NOMO-1 treated with dmso at 0.1 percent for 144 hours (cell line): ENCODE measurements at regions not wholly inside any gene's neighbourhood (a gene's known extent, or its start where the extent isn't known, plus 50 kb on each side); places are given as distances from the start of the nearest gene placed in this dataset.
A peak's percentile ranks its signal among the peaks of the same experiment; 100 is the strongest.
"Not testable (repeated sequence)": the region's sequence is repeated elsewhere in the genome, so short reads cannot be mapped to it uniquely, and the experiment has no call there.

Experiments
- DNase-seq: peaks from one replicate; lab custom pipeline; 2025; ENCODE audit not compliant: unreplicated experiment; lab: John Stamatoyannopoulos, UW

- no peak for DNase-seq
Observed at GRCh38 chr10:2053805-2054204, 316.5 kb upstream of the ADARB2 start.

GRCh38 chr10:2051108-2051507 is 313.8 kb upstream of the ADARB2 start:
- no peak for DNase-seq

- DNase-seq: no peak
Observed at GRCh38 chr10:2049560-2049959, 312.2 kb upstream of the ADARB2 start.

GRCh38 chr10:2048337-2048973 is 311.1 kb upstream of the ADARB2 start:
- no peak for DNase-seq

GRCh38 chr10:2047679-2048078 is 310.4 kb upstream of the ADARB2 start:
- no peak for DNase-seq

GRCh38 chr10:2043379-2043778 is 306.1 kb upstream of the ADARB2 start:
- no peak for DNase-seq

- peak; percentile 3 for DNase-seq
Observed at GRCh38 chr10:2038036-2038435, 300.7 kb upstream of the ADARB2 start.

- DNase-seq: no peak
Observed at GRCh38 chr10:2037246-2037645, 299.9 kb upstream of the ADARB2 start.

GRCh38 chr10:2036209-2036608 is 298.9 kb upstream of the ADARB2 start:
- DNase-seq: no peak

- no peak for DNase-seq
Observed at GRCh38 chr10:2030046-2030445, 292.7 kb upstream of the ADARB2 start.

GRCh38 chr10:2026936-2027335 is 289.6 kb upstream of the ADARB2 start:
- DNase-seq: no peak

GRCh38 chr10:2024750-2025149 is 287.4 kb upstream of the ADARB2 start:
- DNase-seq: not testable (repeated sequence)

GRCh38 chr10:2023687-2024086 is 286.4 kb upstream of the ADARB2 start:
- no peak for DNase-seq

GRCh38 chr10:2022401-2022800 is 285.1 kb upstream of the ADARB2 start:
- no peak for DNase-seq

GRCh38 chr10:2020836-2021235 is 283.5 kb upstream of the ADARB2 start:
- DNase-seq: peak; percentile 67

GRCh38 chr10:2019803-2020202 is 282.5 kb upstream of the ADARB2 start:
- DNase-seq: no peak

GRCh38 chr10:2019281-2019680 is 282.0 kb upstream of the ADARB2 start:
- DNase-seq: no peak

- no peak for DNase-seq
Observed at GRCh38 chr10:2014541-2014940, 277.2 kb upstream of the ADARB2 start.

- no peak for DNase-seq
Observed at GRCh38 chr10:2012209-2012608, 274.9 kb upstream of the ADARB2 start.

- DNase-seq: no peak
Observed at GRCh38 chr10:2011106-2011716, 273.9 kb upstream of the ADARB2 start.

- no peak for DNase-seq
Observed at GRCh38 chr10:2005546-2005945, 268.2 kb upstream of the ADARB2 start.

GRCh38 chr10:1992930-1993329 is 255.6 kb upstream of the ADARB2 start:
- no peak for DNase-seq

- no peak for DNase-seq
Observed at GRCh38 chr10:1989090-1989489, 251.8 kb upstream of the ADARB2 start.
